ENCODE measurements at regions not wholly inside any gene's neighbourhood (a gene's known extent, or its start where the extent isn't known, plus 50 kb on each side); places are given as distances from the start of the nearest gene placed in this dataset.

GRCh38 chr3:191123231-191123630 lies 75.8 kb upstream of the OSTN start:
- H4K91ac ChIP-seq (ENCODE audit: insufficient read depth, low read depth, low read length) = no peak overlapping the region
- BruUV-seq (replicated peaks) = no TSS peak
- ChIA-PET POLR2A (ENCODE audit: unreplicated experiment) (no interaction called here), CTCF (no interaction called here)
- no peak overlapping the region for H2AK9ac ChIP-seq (replicated peaks; ENCODE audit: low read depth, low read length, poor library complexity)
- TF ChIP-seq, protein P1, sequence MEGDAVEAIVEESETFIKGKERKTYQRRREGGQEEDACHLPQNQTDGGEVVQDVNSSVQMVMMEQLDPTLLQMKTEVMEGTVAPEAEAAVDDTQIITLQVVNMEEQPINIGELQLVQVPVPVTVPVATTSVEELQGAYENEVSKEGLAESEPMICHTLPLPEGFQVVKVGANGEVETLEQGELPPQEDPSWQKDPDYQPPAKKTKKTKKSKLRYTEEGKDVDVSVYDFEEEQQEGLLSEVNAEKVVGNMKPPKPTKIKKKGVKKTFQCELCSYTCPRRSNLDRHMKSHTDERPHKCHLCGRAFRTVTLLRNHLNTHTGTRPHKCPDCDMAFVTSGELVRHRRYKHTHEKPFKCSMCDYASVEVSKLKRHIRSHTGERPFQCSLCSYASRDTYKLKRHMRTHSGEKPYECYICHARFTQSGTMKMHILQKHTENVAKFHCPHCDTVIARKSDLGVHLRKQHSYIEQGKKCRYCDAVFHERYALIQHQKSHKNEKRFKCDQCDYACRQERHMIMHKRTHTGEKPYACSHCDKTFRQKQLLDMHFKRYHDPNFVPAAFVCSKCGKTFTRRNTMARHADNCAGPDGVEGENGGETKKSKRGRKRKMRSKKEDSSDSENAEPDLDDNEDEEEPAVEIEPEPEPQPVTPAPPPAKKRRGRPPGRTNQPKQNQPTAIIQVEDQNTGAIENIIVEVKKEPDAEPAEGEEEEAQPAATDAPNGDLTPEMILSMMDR (conservative IDR thresholded peaks at IDR 0.05; ENCODE audit: low read depth, low read length) = no peak
- TF ChIP-seq RFX5 (IDR thresholded peaks at IDR 0.05; ENCODE audit: low read depth, low read length) (no peak), MAZ (IDR thresholded peaks at IDR 0.05; ENCODE audit: borderline replicate concordance, low read depth, low read length) (no peak), CEBPB (IDR thresholded peaks at IDR 0.05; ENCODE audit: low read depth, low read length) (no peak), FOS (IDR thresholded peaks at IDR 0.05; ENCODE audit: low read depth, low read length) (no peak), RAD21 (IDR thresholded peaks at IDR 0.05; ENCODE audit: low read length) (no peak), POLR2A (IDR thresholded peaks at IDR 0.05; ENCODE audit: low read depth, low read length) (no peak), BHLHE40 (IDR thresholded peaks at IDR 0.05; ENCODE audit: low read depth, low read length) (no peak), ELK1 (IDR thresholded peaks at IDR 0.05; ENCODE audit: borderline replicate concordance, low read depth, low read length) (no peak), RCOR1 (IDR thresholded peaks at IDR 0.05; ENCODE audit: insufficient replicate concordance, low read length) (no peak), MXI1 (IDR thresholded peaks at IDR 0.05; ENCODE audit: borderline replicate concordance, low read depth, low read length) (no peak), MAFK (IDR thresholded peaks at IDR 0.05; ENCODE audit: low read depth, low read length) (no peak), CHD1 (IDR thresholded peaks at IDR 0.05; ENCODE audit: low read depth, low read length) (no peak), SMC3 (IDR thresholded peaks at IDR 0.05; ENCODE audit: low read depth, low read length) (no peak), NFE2L2 (IDR thresholded peaks at IDR 0.05; ENCODE audit: low read depth, low read length) (no peak)
- TF ChIP-seq, protein P2, sequence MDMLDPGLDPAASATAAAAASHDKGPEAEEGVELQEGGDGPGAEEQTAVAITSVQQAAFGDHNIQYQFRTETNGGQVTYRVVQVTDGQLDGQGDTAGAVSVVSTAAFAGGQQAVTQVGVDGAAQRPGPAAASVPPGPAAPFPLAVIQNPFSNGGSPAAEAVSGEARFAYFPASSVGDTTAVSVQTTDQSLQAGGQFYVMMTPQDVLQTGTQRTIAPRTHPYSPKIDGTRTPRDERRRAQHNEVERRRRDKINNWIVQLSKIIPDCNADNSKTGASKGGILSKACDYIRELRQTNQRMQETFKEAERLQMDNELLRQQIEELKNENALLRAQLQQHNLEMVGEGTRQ (IDR thresholded peaks at IDR 0.05; ENCODE audit: low read depth, low read length) = no peak
- no peak overlapping the region for H3K4ac ChIP-seq (ENCODE audit: low read depth, low read length)
- H3K79me1 ChIP-seq (ENCODE audit: low read depth in 1 of 2, low read length in 2 of 2) = no peaks in the 10 kb centered on the region
- H3K36me3 ChIP-seq (ENCODE audit: control insufficient read depth, insufficient read depth, low read length) = no peaks in the 10 kb centered on the region
- ATAC-seq (ENCODE audit: low read depth) (no peak), DNase-seq (no peak)
- H2BK5ac ChIP-seq (ENCODE audit: low read depth, low read length, poor library complexity, severe bottlenecking) = no peak overlapping the region
- H3K4me2 ChIP-seq (ENCODE audit: low read depth, low read length) = no peak overlapping the region
- no peaks in the 10 kb centered on the region for H4K20me1 ChIP-seq (ENCODE audit: insufficient read depth, low read length)
- intact Hi-C loops (cut with micrococcal nuclease) = no loop called here
- no peak overlapping the region for H3K14ac ChIP-seq (replicated peaks; ENCODE audit: low read depth, low read length)
- no peak overlapping the region for H4K5ac ChIP-seq (ENCODE audit: low read depth, low read length)
- H3K4me1 ChIP-seq (ENCODE audit: control insufficient read depth, insufficient read depth, low read length) = no peaks in the 10 kb centered on the region
- no peak overlapping the region for H2AK5ac ChIP-seq (ENCODE audit: low read depth, low read length)
- dilution Hi-C loops (cut with HindIII; ENCODE audit: low sequenced_read_pairs, unreplicated experiment) = no loop called here
- no peak overlapping the region for H3K9ac ChIP-seq (ENCODE audit: low read depth, low read length)
- H3K9me1 ChIP-seq (ENCODE audit: insufficient read depth, low read length) = no peaks in the 10 kb centered on the region
- no peak overlapping the region for H3K56ac ChIP-seq (ENCODE audit: extremely low read depth, insufficient read depth, low read length)
- H2AFZ ChIP-seq (replicated peaks; ENCODE audit: low read length, poor library complexity) = no peak overlapping the region
- in situ Hi-C loops (cut with MboI; ENCODE audit: low sequenced_read_pairs) = no loop called here
- no peak overlapping the region for H2BK120ac ChIP-seq (ENCODE audit: low read depth, low read length)
- H3K23ac ChIP-seq (ENCODE audit: low read depth, low read length) = no peak overlapping the region
- no peak overlapping the region for H3K4me3 ChIP-seq (ENCODE audit: insufficient read depth, low read depth, low read length)
- H3K9me3 ChIP-seq (ENCODE audit: control insufficient read depth, insufficient read depth, low read length) = no peaks in the 10 kb centered on the region
- H3K27me3 ChIP-seq (ENCODE audit: control insufficient read depth, insufficient read depth, low read length) = no peaks in the 10 kb centered on the region
- H2BK15ac ChIP-seq (ENCODE audit: low read depth, low read length) = no peak overlapping the region
- no peak overlapping the region for H3K27ac ChIP-seq (ENCODE audit: insufficient read depth, low read length)
- H3K18ac ChIP-seq (ENCODE audit: low read depth, low read length) = no peak overlapping the region
- H4K8ac ChIP-seq (ENCODE audit: low read depth in 2 of 2, low read length in 2 of 2) = no peak overlapping the region
- no peak overlapping the region for H2BK20ac ChIP-seq (ENCODE audit: low read depth, low read length)

Data from IMR-90 (cell line).